GM23248 (cell line): ENCODE measurements at regions not wholly inside any gene's neighbourhood (a gene's known extent, or its start where the extent isn't known, plus 50 kb on each side); places are given as distances from the start of the nearest gene placed in this dataset. TPM values are rescaled to one million over a fixed set of nuclear protein-coding genes. Genes with fewer than 3 reads are reported as not detected.

ENCODE experiments used
- DNase-seq: peaks from one replicate; pipeline ENCODE4 v3.0.0-alpha.2; 2015
- H2AFZ ChIP-seq: fragments of 200-600 bp; sonication (generic); 2 replicates; pipeline ENCODE4 v1.6.1; 2016; ENCODE audit warnings: antibody characterized with exemption
- H3F3A ChIP-seq: fragments of 200-600 bp; sonication (generic); 2 replicates; pipeline ENCODE4 v1.6.1; 2016; ENCODE audit warnings: mild to moderate bottlenecking, antibody characterized with exemption, mixed run types; ENCODE audit not compliant: insufficient read depth
- H3K27ac ChIP-seq: fragments of 200-600 bp; sonication (generic); 2 replicates; pipeline ENCODE4 v1.5.1; 2016; ENCODE audit warnings: mild to moderate bottlenecking
- H3K27me3 ChIP-seq: fragments of 200-600 bp; sonication (generic); replicated peaks from 2 replicates; pipeline ENCODE4 v1.6.1; 2016; ENCODE audit warnings: mild to moderate bottlenecking; ENCODE audit not compliant: insufficient read depth
- H3K36me3 ChIP-seq: fragments of 200-600 bp; sonication (generic); 2 replicates; pipeline ENCODE4 v1.6.1; 2016; ENCODE audit warnings: low read depth, mild to moderate bottlenecking
- H3K4me1 ChIP-seq: fragments of 200-600 bp; sonication (generic); 2 replicates; pipeline ENCODE4 v1.6.1; 2016; ENCODE audit warnings: mild to moderate bottlenecking; ENCODE audit not compliant: insufficient read depth
- H3K4me2 ChIP-seq: fragments of 200-600 bp; sonication (generic); one replicate; pipeline ENCODE4 v1.6.1; 2016; ENCODE audit warnings: mild to moderate bottlenecking; ENCODE audit not compliant: unreplicated experiment
- H3K4me3 ChIP-seq: fragments of 200-600 bp; sonication (generic); 2 replicates; pipeline ENCODE4 v1.5.1; 2016; ENCODE audit warnings: mild to moderate bottlenecking
- H3K79me2 ChIP-seq: fragments of 200-600 bp; sonication (generic); 2 replicates; pipeline ENCODE4 v1.6.1; 2016; ENCODE audit warnings: mild to moderate bottlenecking; ENCODE audit not compliant: insufficient read depth
- H3K9ac ChIP-seq: fragments of 200-600 bp; sonication (generic); 2 replicates; pipeline ENCODE4 v1.6.1; 2016; ENCODE audit warnings: mild to moderate bottlenecking
- H3K9me2 ChIP-seq: fragments of 200-600 bp; sonication (generic); 2 replicates; pipeline ENCODE4 v1.6.1; 2016; ENCODE audit warnings: mixed run types, mild to moderate bottlenecking, moderate library complexity; ENCODE audit not compliant: insufficient read depth
- H3K9me3 ChIP-seq: fragments of 200-600 bp; sonication (generic); one replicate; pipeline ENCODE4 v1.6.1; 2017; ENCODE audit warnings: low read depth
- H4K20me1 ChIP-seq: fragments of 200-600 bp; sonication (generic); 2 replicates; pipeline ENCODE4 v1.6.0; 2016; ENCODE audit not compliant: insufficient read depth
- EZH2 ChIP-seq: fragments of 200-600 bp; sonication (generic); IDR thresholded peaks from 2 replicates; pipeline ENCODE4 v1.6.1; 2018; ENCODE audit warnings: antibody characterized with exemption, mild to moderate bottlenecking; ENCODE audit not compliant: insufficient read depth, poor library complexity, severe bottlenecking
- EZH2phosphoT487 ChIP-seq: fragments of 200-600 bp; sonication (generic); IDR thresholded peaks from 2 replicates; pipeline ENCODE4 v1.6.1; 2018; ENCODE audit warnings: antibody characterized with exemption, moderate library complexity, mild to moderate bottlenecking, low read depth; ENCODE audit not compliant: insufficient read depth
- WGBS, 2 experiments: methylation state at CpG; one replicate each; pipeline ENCODE4 v1.1.6; 2015 to 2017; ENCODE audit warnings: low lambda C conversion rate in 2 of 2, low coverage in 1 of 2; ENCODE audit errors: missing lambda C conversion rate in 2 of 2; 5-methylcytosine and 5-hydroxymethylcytosine counted together
- in situ Hi-C: fragments of 300-500 bp; cut with MboI; formaldehyde crosslinking; loops from 2 replicates; pipeline ENCODE4 v1.15.0; 2020
- small RNA-seq: library from RNA; depleted of rRNA; stranded (forward); fragments of <200 nt; gene quantifications from one replicate; pipeline ENCODE3, GENCODE V24; 2014; ENCODE audit warnings: low read depth, low replicate concordance

DNA sequence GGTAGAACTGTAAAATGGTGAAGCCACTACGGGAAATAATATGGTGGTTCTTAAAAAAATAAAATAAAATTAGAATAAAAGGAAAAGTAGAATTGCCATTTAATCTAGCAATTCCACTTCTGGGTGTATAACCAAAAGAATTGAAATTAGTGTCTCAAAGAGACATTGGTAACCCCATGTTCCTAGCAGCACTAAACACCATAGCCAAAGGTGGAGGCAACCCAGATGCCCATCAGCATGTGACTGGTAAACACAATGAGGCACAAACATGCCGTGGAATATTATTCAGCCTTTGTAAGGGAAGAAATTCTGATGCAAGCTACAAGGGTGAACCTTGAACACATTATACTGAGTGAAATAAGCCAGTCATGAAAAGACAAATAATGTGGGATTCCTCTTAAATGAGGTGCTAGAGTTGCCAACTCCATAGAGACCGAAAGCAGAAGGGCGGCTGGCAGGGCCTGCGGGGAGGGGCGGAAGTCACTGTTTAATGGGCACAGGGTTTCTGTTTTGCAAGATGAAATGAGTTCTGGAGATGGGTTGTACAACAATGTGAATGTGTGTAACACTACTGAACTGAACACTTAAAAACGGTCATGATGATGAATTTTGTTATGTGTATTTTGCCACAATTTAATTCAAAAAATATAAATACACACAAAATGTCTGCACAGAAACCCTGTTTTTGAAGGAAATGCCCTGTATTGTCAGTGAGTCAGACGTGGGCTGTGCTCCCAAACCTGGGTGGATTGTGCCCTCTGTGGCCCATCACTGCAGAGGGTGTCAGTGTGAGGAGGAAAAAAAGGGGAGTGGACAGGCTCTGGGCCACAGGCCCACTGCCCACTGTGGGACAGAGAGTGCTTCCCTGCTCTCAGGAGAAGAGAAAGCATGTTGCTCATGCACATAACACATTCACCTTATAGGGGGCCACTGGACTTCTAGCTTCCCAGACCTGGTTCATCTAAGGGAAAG lies 49.6 kb upstream of the CD93 start:
- no peaks in the 10 kb centered on the region for H3K27me3 ChIP-seq
- in situ Hi-C loops, result no loop called here
- no peak overlapping the region for H3K4me3 ChIP-seq
- H3K9ac ChIP-seq, result no peak overlapping the region
- no peaks in the 10 kb centered on the region for H4K20me1 ChIP-seq
- H3F3A ChIP-seq, result no peaks in the 10 kb centered on the region
- no peaks in the 10 kb centered on the region for H3K9me3 ChIP-seq
- DNase-seq, result no peak
- 91 to 93% methylated on average over 8 of the region's 8 CpGs for WGBS, 2 experiments
- no peak overlapping the region for H3K27ac ChIP-seq
- H3K79me2 ChIP-seq, result no peaks in the 10 kb centered on the region
- no peak overlapping the region for H2AFZ ChIP-seq
- TF ChIP-seq EZH2 (no peak), EZH2phosphoT487 (no peak)
- H3K36me3 ChIP-seq, result no peaks in the 10 kb centered on the region
- H3K9me2 ChIP-seq, result no peaks in the 10 kb centered on the region
- no peaks in the 10 kb centered on the region for H3K4me1 ChIP-seq
- no peak overlapping the region for H3K4me2 ChIP-seq

Small RNA genes in the stretch of these regions (small RNA-seq; reads per million reads assigned to genes)
- gene RNA5SP478, result not detected
